ENCODE measurements at regions not wholly inside any gene's neighbourhood (a gene's known extent, or its start where the extent isn't known, plus 50 kb on each side); places are given as distances from the start of the nearest gene placed in this dataset.

GRCh38 chr20:7124120-7124519 lies 356.6 kb downstream of the BMP2 start:
- TF ChIP-seq TAF1 (IDR thresholded peaks at IDR 0.05; ENCODE audit: low read depth), result no peak
- no peak for TF ChIP-seq YY1 (IDR thresholded peaks at IDR 0.05; ENCODE audit: low read depth)
- TF ChIP-seq, protein P1, sequence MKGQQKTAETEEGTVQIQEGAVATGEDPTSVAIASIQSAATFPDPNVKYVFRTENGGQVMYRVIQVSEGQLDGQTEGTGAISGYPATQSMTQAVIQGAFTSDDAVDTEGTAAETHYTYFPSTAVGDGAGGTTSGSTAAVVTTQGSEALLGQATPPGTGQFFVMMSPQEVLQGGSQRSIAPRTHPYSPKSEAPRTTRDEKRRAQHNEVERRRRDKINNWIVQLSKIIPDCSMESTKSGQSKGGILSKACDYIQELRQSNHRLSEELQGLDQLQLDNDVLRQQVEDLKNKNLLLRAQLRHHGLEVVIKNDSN (IDR thresholded peaks at IDR 0.05), result no peak
